ENCODE measurements at regions not wholly inside any gene's neighbourhood (a gene's known extent, or its start where the extent isn't known, plus 50 kb on each side); places are given as distances from the start of the nearest gene placed in this dataset.
"Not testable (repeated sequence)": the region's sequence is repeated elsewhere in the genome, so short reads cannot be mapped to it uniquely, and the experiment has no call there.

- DNase-seq (ENCODE audit: low spot score in 2 of 2): no peak
- TF ChIP-seq POLR2A (IDR thresholded peaks at IDR 0.05) (no peak), CTCF (IDR thresholded peaks at IDR 0.05) (no peak), EP300 (IDR thresholded peaks at IDR 0.05) (no peak)
- Histone ChIP-seq H3K27ac (no peak overlapping the region), H3K4me1 (no peaks in the 10 kb centered on the region), H3K4me3 (no peak overlapping the region), H3K9me3 (no peaks in the 10 kb centered on the region), H3K36me3 (no peaks in the 10 kb centered on the region), H3K27me3 (no peaks in the 10 kb centered on the region)
- 21% methylated on average over 1 of the region's 1 CpG for WGBS, 2 donors
Observed at GRCh38 chr14:53249059-53249458, 95.9 kb upstream of the DDHD1 start.

- Histone ChIP-seq H3K27ac (no peak overlapping the region), H3K27me3 (no peaks in the 10 kb centered on the region), H3K36me3 (no peaks in the 10 kb centered on the region), H3K9me3 (no peaks in the 10 kb centered on the region), H3K4me3 (no peak overlapping the region), H3K4me1 (no peaks in the 10 kb centered on the region)
- 78 to 86% methylated on average over 4 of the region's 4 CpGs for WGBS, 2 donors
- DNase-seq (ENCODE audit: low spot score in 2 of 2): no peak
- TF ChIP-seq POLR2A (IDR thresholded peaks at IDR 0.05): no peak
- TF ChIP-seq EP300 (IDR thresholded peaks at IDR 0.05): no peak
- no peak for TF ChIP-seq CTCF (IDR thresholded peaks at IDR 0.05)
Observed at GRCh38 chr14:53247596-53248370, 94.7 kb upstream of the DDHD1 start.

GRCh38 chr14:53242898-53243297 is 89.8 kb upstream of the DDHD1 start:
- H3K27ac ChIP-seq; H3K27me3 ChIP-seq; H3K36me3 ChIP-seq; H3K4me1 ChIP-seq; H3K4me3 ChIP-seq; DNase-seq (ENCODE audit: low spot score in 2 of 2); H3K9me3 ChIP-seq: not testable (repeated sequence)
- 94 to 95% methylated on average over 3 of the region's 3 CpGs for WGBS, 2 donors

GRCh38 chr14:53237488-53237887 is 84.4 kb upstream of the DDHD1 start:
- no peak for DNase-seq (ENCODE audit: low spot score in 2 of 2)
- H3K27me3 ChIP-seq: no peaks in the 10 kb centered on the region
- H3K36me3 ChIP-seq: no peaks in the 10 kb centered on the region
- H3K4me3 ChIP-seq: no peak overlapping the region
- TF ChIP-seq CTCF (IDR thresholded peaks at IDR 0.05) (no peak), EP300 (IDR thresholded peaks at IDR 0.05) (no peak), POLR2A (IDR thresholded peaks at IDR 0.05) (no peak)
- peak overlapping the region in 1 of 4 donors; percentile 20 for H3K27ac ChIP-seq
- no peaks in the 10 kb centered on the region for H3K4me1 ChIP-seq
- H3K9me3 ChIP-seq: no peaks in the 10 kb centered on the region
- 75 to 80% methylated on average over 1 of the region's 1 CpG for WGBS, 2 donors

GRCh38 chr14:53236708-53237107 is 83.6 kb upstream of the DDHD1 start:
- no peaks in the 10 kb centered on the region for H3K27me3 ChIP-seq
- WGBS, 2 donors: 76% methylated on average over 3 of the region's 3 CpGs

More at GRCh38 chr14:53236708-53237107, 83.6 kb upstream of the DDHD1 start:
- TF ChIP-seq POLR2A (IDR thresholded peaks at IDR 0.05) (no peak), EP300 (IDR thresholded peaks at IDR 0.05) (no peak), CTCF (IDR thresholded peaks at IDR 0.05) (no peak)
- Histone ChIP-seq H3K36me3 (no peaks in the 10 kb centered on the region), H3K4me1 (no peaks in the 10 kb centered on the region), H3K27ac (no peak overlapping the region), H3K4me3 (no peak overlapping the region), H3K9me3 (no peaks in the 10 kb centered on the region)
- DNase-seq (ENCODE audit: low spot score in 2 of 2): no peak
